ENCODE measurements at regions not wholly inside any gene's neighbourhood (a gene's known extent, or its start where the extent isn't known, plus 50 kb on each side); places are given as distances from the start of the nearest gene placed in this dataset.

DNA sequence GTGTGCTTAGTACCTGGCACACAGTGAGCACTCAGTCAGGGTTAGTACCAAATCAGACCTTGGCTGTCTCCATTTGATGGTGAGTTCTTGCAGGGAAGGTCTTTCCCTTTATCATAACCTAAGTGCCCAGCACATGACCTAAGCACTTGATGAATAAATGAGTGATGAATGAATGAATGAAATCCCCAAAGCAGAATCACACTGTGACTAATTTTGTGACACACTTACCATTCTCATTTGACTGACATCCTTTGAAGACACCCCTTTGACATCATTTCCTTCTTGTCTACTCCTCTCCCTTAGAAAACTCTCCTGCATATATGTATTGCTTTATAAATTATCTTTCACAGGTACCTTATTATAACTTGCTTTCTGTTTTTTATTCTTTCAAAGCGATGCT lies 130.2 kb upstream of the ELL2 start:
- BruUV-seq (replicated peaks) = no TSS peak
- intact Hi-C loops (cut with micrococcal nuclease) = loop anchor here (1.0 to 5.0 kb wide), 2 partner anchors 13 to 245 kb away; no protein-coding TSS in a partner anchor
- Mint-ChIP-seq H3K9me3 (ENCODE audit: unreplicated experiment) (no peaks in the 10 kb centered on the region), H3K27me3 (ENCODE audit: insufficient read depth, unreplicated experiment) (no peaks in the 10 kb centered on the region), H3K4me3 (ENCODE audit: unreplicated experiment) (no peak overlapping the region), H3K4me1 (ENCODE audit: insufficient read depth, unreplicated experiment) (peaks cover 28% of the 10 kb centered on the region), H3K36me3 (ENCODE audit: insufficient read depth, unreplicated experiment) (no peaks in the 10 kb centered on the region), H3K27ac (ENCODE audit: low read depth, unreplicated experiment) (no peak overlapping the region)
- POLR2A ChIA-PET = interaction anchor here (0.8 to 6.0 kb wide), 3 partner anchors 12 to 143 kb away, joined by 3 to 70 read pairs (median 39); partner anchors contain the start of gene ELL2
- DNase-seq (ENCODE audit: unreplicated experiment) = no peak
- TF ChIP-seq, protein P1, sequence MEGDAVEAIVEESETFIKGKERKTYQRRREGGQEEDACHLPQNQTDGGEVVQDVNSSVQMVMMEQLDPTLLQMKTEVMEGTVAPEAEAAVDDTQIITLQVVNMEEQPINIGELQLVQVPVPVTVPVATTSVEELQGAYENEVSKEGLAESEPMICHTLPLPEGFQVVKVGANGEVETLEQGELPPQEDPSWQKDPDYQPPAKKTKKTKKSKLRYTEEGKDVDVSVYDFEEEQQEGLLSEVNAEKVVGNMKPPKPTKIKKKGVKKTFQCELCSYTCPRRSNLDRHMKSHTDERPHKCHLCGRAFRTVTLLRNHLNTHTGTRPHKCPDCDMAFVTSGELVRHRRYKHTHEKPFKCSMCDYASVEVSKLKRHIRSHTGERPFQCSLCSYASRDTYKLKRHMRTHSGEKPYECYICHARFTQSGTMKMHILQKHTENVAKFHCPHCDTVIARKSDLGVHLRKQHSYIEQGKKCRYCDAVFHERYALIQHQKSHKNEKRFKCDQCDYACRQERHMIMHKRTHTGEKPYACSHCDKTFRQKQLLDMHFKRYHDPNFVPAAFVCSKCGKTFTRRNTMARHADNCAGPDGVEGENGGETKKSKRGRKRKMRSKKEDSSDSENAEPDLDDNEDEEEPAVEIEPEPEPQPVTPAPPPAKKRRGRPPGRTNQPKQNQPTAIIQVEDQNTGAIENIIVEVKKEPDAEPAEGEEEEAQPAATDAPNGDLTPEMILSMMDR (IDR thresholded peaks at IDR 0.05; ENCODE audit: unreplicated experiment) = no peak
- CTCF ChIA-PET = interaction anchor here (1.1 to 2.0 kb wide), 2 partner anchors 130 to 133 kb away, joined by 4 to 5 read pairs; partner anchors contain the start of gene ELL2

DNA sequence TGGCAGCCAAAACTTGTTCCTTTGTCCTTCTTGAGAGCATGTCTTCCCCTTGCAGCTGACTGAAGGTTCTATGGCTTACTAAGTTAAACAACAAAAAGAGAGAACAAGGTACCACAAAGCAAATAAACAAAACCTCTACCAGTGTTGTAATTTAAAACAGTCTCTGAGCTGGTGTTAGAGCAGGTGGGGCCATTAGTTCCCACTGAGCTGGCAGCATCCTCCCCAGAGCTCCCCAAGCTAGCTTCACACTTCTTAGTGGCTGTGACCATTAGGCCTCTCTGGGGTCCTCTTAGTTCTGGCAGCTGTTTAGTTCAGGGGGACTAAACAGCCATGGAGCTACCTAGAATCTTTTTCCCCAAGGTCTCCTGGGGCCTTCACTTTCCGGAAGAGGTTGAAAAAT lies 128.6 kb upstream of the ELL2 start:
- intact Hi-C loops (cut with micrococcal nuclease) = loop anchor here (5.0 kb wide), 1 partner anchor 247 kb away; no protein-coding TSS in a partner anchor
- Mint-ChIP-seq H3K4me1 (ENCODE audit: insufficient read depth, unreplicated experiment) (peaks cover 23% of the 10 kb centered on the region), H3K36me3 (ENCODE audit: insufficient read depth, unreplicated experiment) (no peaks in the 10 kb centered on the region), H3K4me3 (ENCODE audit: unreplicated experiment) (no peak overlapping the region), H3K9me3 (ENCODE audit: unreplicated experiment) (no peaks in the 10 kb centered on the region), H3K27ac (ENCODE audit: low read depth, unreplicated experiment) (no peak overlapping the region), H3K27me3 (ENCODE audit: insufficient read depth, unreplicated experiment) (no peaks in the 10 kb centered on the region)
- TF ChIP-seq, protein P1 (IDR thresholded peaks at IDR 0.05; ENCODE audit: unreplicated experiment) = no peak
- POLR2A ChIA-PET = interaction anchor here (0.6 to 2.0 kb wide), 4 partner anchors 9 to 229 kb away, joined by 3 to 9 read pairs (median 3); no protein-coding TSS in a partner anchor
- CTCF ChIA-PET = no interaction called here
- BruUV-seq (replicated peaks) = no TSS peak
- no peak for DNase-seq (ENCODE audit: unreplicated experiment)

DNA sequence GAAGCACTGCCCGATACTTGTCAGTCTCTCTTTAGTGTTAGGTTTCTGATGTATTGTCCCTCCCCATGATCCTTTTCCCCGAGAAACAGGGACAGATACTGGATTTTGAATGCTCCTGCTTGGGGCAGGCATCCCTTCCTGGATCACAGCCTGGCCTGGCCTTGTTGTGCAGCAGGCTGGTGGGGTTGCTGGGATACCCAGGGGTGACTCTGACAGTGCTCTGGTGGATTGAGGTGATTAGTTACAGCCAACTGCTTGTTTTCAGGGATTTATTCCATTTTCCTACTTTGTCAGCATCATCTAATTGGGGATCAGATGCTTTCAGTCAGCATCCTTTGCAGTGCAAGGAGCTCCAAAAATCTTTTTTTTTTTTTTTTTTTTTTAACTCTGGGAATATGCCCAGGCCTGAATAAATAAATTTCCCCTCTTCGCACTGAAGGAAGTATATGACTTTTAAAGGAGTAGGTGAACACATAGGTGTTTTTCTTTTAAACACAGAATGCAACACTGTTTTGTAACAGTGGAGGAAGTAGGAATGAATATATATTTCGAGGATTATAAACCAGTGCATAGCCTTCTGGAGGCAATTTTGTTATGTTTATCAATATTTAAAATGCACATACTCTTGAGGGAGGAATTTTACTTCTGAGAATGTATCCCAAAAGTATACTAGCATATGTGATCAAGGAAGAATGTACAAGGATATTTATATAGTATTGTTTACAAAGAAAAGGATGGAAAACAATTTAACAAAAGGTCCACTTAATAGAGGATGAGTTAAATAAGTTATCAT lies 127.3 kb upstream of the ELL2 start:
- no peak for DNase-seq (ENCODE audit: unreplicated experiment)
- H3K4me1 Mint-ChIP-seq (ENCODE audit: insufficient read depth, unreplicated experiment) = peaks cover 19% of the 10 kb centered on the region
- H3K4me3 Mint-ChIP-seq (ENCODE audit: unreplicated experiment) = no peak overlapping the region
- H3K27ac Mint-ChIP-seq (ENCODE audit: low read depth, unreplicated experiment) = no peak overlapping the region
- POLR2A ChIA-PET = interaction anchor here (0.6 to 2.0 kb wide), 4 partner anchors 8 to 158 kb away, joined by 3 to 9 read pairs (median 4); no protein-coding TSS in a partner anchor
- H3K27me3 Mint-ChIP-seq (ENCODE audit: insufficient read depth, unreplicated experiment) = no peaks in the 10 kb centered on the region
- H3K9me3 Mint-ChIP-seq (ENCODE audit: unreplicated experiment) = no peaks in the 10 kb centered on the region
- BruUV-seq (replicated peaks) = no TSS peak
- H3K36me3 Mint-ChIP-seq (ENCODE audit: insufficient read depth, unreplicated experiment) = no peaks in the 10 kb centered on the region
- CTCF ChIA-PET = interaction anchor here (0.6 to 1.2 kb wide), 3 partner anchors 22 to 248 kb away, joined by 4 to 5 read pairs (median 4); no protein-coding TSS in a partner anchor
- TF ChIP-seq, protein P1 (IDR thresholded peaks at IDR 0.05; ENCODE audit: unreplicated experiment) = no peak
- intact Hi-C loops (cut with micrococcal nuclease) = no loop called here

DNA sequence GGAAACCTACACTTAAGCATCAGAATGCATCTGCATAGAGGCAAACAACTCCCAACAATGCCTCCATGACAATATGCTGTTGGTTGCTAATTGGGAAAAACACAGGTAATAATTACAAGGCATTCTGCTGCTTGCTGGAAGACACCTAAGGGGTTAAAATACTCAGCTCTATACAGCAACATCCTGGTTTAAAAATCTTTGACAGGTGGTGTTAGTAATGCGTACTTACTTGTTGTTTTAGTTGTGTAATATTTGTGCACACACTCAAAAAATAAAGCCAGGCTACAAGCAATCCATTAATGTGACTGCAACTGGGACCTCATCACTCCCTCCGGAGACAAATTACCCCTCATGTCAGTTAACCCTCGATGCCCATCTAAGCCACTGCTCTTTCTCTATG lies 126.3 kb upstream of the ELL2 start:
- TF ChIP-seq, protein P1 (IDR thresholded peaks at IDR 0.05; ENCODE audit: unreplicated experiment) = no peak
- ChIA-PET CTCF (interaction anchor here (0.5 to 1.1 kb wide), 2 partner anchors 9 to 249 kb away, joined by 4 read pairs; no protein-coding TSS in a partner anchor), POLR2A (interaction anchor here (0.6 to 1.6 kb wide), 3 partner anchors 9 to 208 kb away, joined by 3 to 4 read pairs (median 4); no protein-coding TSS in a partner anchor)
- Mint-ChIP-seq H3K36me3 (ENCODE audit: insufficient read depth, unreplicated experiment) (no peaks in the 10 kb centered on the region), H3K27ac (ENCODE audit: low read depth, unreplicated experiment) (no peak overlapping the region), H3K27me3 (ENCODE audit: insufficient read depth, unreplicated experiment) (no peaks in the 10 kb centered on the region), H3K4me3 (ENCODE audit: unreplicated experiment) (no peak overlapping the region), H3K9me3 (ENCODE audit: unreplicated experiment) (no peaks in the 10 kb centered on the region), H3K4me1 (ENCODE audit: insufficient read depth, unreplicated experiment) (peaks cover 10% of the 10 kb centered on the region)
- no TSS peak for BruUV-seq (replicated peaks)
- intact Hi-C loops (cut with micrococcal nuclease) = no loop called here
- DNase-seq (ENCODE audit: unreplicated experiment) = no peak

All from MCF 10A (cell line).